ENCODE measurements at regions not wholly inside any gene's neighbourhood (a gene's known extent, or its start where the extent isn't known, plus 50 kb on each side); places are given as distances from the start of the nearest gene placed in this dataset.

GRCh38 chr7:38086857-38087256 lies 91.2 kb upstream of the STARD3NL start:
- no peak for DNase-seq

- no peak for DNase-seq
Observed at GRCh38 chr7:38102507-38102906, 75.5 kb upstream of the STARD3NL start.

- peak; percentile 27 for DNase-seq
Observed at GRCh38 chr7:38105874-38106483, 72.1 kb upstream of the STARD3NL start.

- DNase-seq: peak; percentile 54
Observed at GRCh38 chr7:38107486-38107893, 70.6 kb upstream of the STARD3NL start.

- DNase-seq: no peak
Observed at GRCh38 chr7:38112075-38112474, 66.0 kb upstream of the STARD3NL start.

- no peak for DNase-seq
Observed at GRCh38 chr7:38120076-38120475, 58.0 kb upstream of the STARD3NL start.

- peak; percentile 65 for DNase-seq
Observed at GRCh38 chr7:38122501-38122900, 55.5 kb upstream of the STARD3NL start.

- no peak for DNase-seq
Observed at GRCh38 chr7:38123494-38123893, 54.6 kb upstream of the STARD3NL start.

GRCh38 chr7:38127216-38128207 lies 50.5 kb upstream of the STARD3NL start:
- no peak for DNase-seq

All from renal pelvis (tissue), 1 donor.